DOHH2 (cell line): ENCODE measurements at regions not wholly inside any gene's neighbourhood (a gene's known extent, or its start where the extent isn't known, plus 50 kb on each side); places are given as distances from the start of the nearest gene placed in this dataset.

ENCODE experiments used
- H3F3A ChIP-seq: fragments of 200-600 bp; sonication (generic), shearing (Covaris generic); 2 replicates; pipeline ENCODE4 v1.6.0; 2016; ENCODE audit warnings: antibody characterized with exemption, mild to moderate bottlenecking; ENCODE audit not compliant: control insufficient read depth, insufficient read depth
- H3K27ac ChIP-seq: fragments of 200-600 bp; sonication (generic); 2 replicates; pipeline ENCODE4 v1.5.1; 2014; ENCODE audit warnings: low read depth, mild to moderate bottlenecking, low read length, moderate library complexity
- H3K27me3 ChIP-seq: fragments of 200-600 bp; sonication (generic); 2 replicates; pipeline ENCODE4 v1.6.1; 2014; ENCODE audit warnings: mild to moderate bottlenecking, low read length, mixed read lengths; ENCODE audit not compliant: control insufficient read depth
- H3K36me3 ChIP-seq: fragments of 200-600 bp; sonication (generic); 2 replicates; pipeline ENCODE4 v1.6.1; 2014; ENCODE audit warnings: mild to moderate bottlenecking, low read length, moderate library complexity, mixed read lengths; ENCODE audit not compliant: control insufficient read depth
- H3K4me1 ChIP-seq: fragments of 200-600 bp; sonication (generic); 2 replicates; pipeline ENCODE4 v1.6.1; 2014; ENCODE audit warnings: mild to moderate bottlenecking, low read length, mixed read lengths; ENCODE audit not compliant: control insufficient read depth
- H3K4me2 ChIP-seq: fragments of 200-600 bp; sonication (generic); 2 replicates; pipeline ENCODE4 v1.6.0; 2014; ENCODE audit warnings: mild to moderate bottlenecking, low read length, moderate library complexity
- H3K4me3 ChIP-seq: fragments of 200-600 bp; sonication (generic); 2 replicates; pipeline ENCODE4 v1.5.1; 2014; ENCODE audit warnings: mild to moderate bottlenecking, low read length, mixed read lengths
- H3K79me2 ChIP-seq: fragments of 200-600 bp; sonication (generic); 2 replicates; pipeline ENCODE4 v1.6.1; 2014; ENCODE audit warnings: mild to moderate bottlenecking, low read length, mixed read lengths; ENCODE audit not compliant: control insufficient read depth
- H3K9me2 ChIP-seq: fragments of 200-600 bp; sonication (generic); replicated peaks from 2 replicates; pipeline ENCODE4 v1.6.1; 2014; ENCODE audit warnings: mild to moderate bottlenecking, low read length, mixed read lengths; ENCODE audit not compliant: control insufficient read depth
- H3K9me3 ChIP-seq: fragments of 200-600 bp; sonication (generic); 2 replicates; pipeline ENCODE4 v1.6.1; 2014; ENCODE audit warnings: antibody characterized with exemption, low read length, mixed read lengths; ENCODE audit not compliant: control insufficient read depth, insufficient read depth
- H4K20me1 ChIP-seq: fragments of 200-600 bp; sonication (generic); 2 replicates; pipeline ENCODE4 v1.6.0; 2014; ENCODE audit warnings: low read depth, mild to moderate bottlenecking, antibody characterized with exemption, low read length, moderate library complexity; ENCODE audit not compliant: control insufficient read depth, insufficient read depth
- EZH2phosphoT487 ChIP-seq: fragments of 200-600 bp; sonication (generic); IDR thresholded peaks from 2 replicates; pipeline ENCODE4 v1.6.1; 2017; ENCODE audit warnings: borderline replicate concordance, mild to moderate bottlenecking, antibody characterized with exemption, low read length, moderate library complexity, mixed read lengths
- TF ChIP-seq, protein P1 (sequence below): fragments of 200-600 bp; sonication (generic); IDR thresholded peaks from one replicate; pipeline ENCODE4 v1.5.1; 2014; ENCODE audit warnings: antibody characterized with exemption, mild to moderate bottlenecking, low read depth, low read length; ENCODE audit not compliant: poor library complexity, severe bottlenecking

DNA sequence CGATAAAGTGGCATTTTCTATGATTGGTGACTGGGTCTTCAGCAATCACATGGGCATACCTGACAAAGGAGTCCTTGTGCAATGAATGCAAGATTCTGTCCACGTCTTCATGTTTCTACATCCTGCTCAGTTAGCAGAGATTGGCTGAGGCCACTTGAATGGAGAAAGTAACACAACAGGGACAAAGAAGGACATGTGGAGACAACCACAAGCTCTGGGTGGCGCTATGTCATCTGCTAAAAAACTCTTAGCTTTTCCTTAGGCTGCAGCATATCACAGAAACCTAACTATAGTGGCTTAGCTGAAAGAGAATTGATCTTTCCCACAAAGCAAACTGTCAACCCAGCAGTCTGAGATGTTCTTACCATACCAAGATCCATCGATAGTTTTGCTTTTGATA, 1109.7 kb downstream of the SOCS6 start:
- Histone ChIP-seq H3K27ac (no peak overlapping the region), H3K4me3 (no peak overlapping the region), H3K79me2 (no peaks in the 10 kb centered on the region), H3K4me1 (no peaks in the 10 kb centered on the region), H3K36me3 (no peaks in the 10 kb centered on the region), H4K20me1 (no peaks in the 10 kb centered on the region), H3K9me2 (no peaks in the 10 kb centered on the region), H3K4me2 (no peak overlapping the region), H3K9me3 (no peaks in the 10 kb centered on the region), H3F3A (no peaks in the 10 kb centered on the region), H3K27me3 (no peaks in the 10 kb centered on the region)
- TF ChIP-seq EZH2phosphoT487, result no peak
- TF ChIP-seq, protein P1, sequence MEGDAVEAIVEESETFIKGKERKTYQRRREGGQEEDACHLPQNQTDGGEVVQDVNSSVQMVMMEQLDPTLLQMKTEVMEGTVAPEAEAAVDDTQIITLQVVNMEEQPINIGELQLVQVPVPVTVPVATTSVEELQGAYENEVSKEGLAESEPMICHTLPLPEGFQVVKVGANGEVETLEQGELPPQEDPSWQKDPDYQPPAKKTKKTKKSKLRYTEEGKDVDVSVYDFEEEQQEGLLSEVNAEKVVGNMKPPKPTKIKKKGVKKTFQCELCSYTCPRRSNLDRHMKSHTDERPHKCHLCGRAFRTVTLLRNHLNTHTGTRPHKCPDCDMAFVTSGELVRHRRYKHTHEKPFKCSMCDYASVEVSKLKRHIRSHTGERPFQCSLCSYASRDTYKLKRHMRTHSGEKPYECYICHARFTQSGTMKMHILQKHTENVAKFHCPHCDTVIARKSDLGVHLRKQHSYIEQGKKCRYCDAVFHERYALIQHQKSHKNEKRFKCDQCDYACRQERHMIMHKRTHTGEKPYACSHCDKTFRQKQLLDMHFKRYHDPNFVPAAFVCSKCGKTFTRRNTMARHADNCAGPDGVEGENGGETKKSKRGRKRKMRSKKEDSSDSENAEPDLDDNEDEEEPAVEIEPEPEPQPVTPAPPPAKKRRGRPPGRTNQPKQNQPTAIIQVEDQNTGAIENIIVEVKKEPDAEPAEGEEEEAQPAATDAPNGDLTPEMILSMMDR, result no peak

DNA sequence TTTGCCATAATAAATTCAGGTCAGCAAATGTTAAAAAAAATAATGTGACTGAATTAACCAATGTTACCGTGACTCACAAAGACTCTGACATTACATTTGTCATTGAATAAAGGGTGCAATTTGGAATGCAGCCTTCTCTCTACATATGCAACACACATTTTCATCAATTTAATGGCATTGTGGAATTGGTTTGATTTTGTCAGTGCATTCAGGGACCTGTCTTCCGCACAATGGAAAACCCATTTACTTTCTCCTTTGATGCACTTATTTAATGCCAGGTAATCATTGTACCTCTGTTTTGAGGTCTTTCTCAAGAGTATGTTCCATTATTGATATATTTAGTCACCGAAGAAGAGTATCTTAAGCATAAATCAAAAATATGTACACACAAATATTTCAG, 1099.3 kb downstream of the SOCS6 start:
- Histone ChIP-seq H3K9me3 (no peaks in the 10 kb centered on the region), H3K4me2 (no peak overlapping the region), H3F3A (no peaks in the 10 kb centered on the region), H3K79me2 (no peaks in the 10 kb centered on the region), H3K36me3 (no peaks in the 10 kb centered on the region), H4K20me1 (no peaks in the 10 kb centered on the region), H3K4me3 (no peak overlapping the region), H3K27ac (no peak overlapping the region), H3K4me1 (no peaks in the 10 kb centered on the region), H3K27me3 (no peaks in the 10 kb centered on the region), H3K9me2 (no peaks in the 10 kb centered on the region)
- TF ChIP-seq, protein P1, result no peak

DNA sequence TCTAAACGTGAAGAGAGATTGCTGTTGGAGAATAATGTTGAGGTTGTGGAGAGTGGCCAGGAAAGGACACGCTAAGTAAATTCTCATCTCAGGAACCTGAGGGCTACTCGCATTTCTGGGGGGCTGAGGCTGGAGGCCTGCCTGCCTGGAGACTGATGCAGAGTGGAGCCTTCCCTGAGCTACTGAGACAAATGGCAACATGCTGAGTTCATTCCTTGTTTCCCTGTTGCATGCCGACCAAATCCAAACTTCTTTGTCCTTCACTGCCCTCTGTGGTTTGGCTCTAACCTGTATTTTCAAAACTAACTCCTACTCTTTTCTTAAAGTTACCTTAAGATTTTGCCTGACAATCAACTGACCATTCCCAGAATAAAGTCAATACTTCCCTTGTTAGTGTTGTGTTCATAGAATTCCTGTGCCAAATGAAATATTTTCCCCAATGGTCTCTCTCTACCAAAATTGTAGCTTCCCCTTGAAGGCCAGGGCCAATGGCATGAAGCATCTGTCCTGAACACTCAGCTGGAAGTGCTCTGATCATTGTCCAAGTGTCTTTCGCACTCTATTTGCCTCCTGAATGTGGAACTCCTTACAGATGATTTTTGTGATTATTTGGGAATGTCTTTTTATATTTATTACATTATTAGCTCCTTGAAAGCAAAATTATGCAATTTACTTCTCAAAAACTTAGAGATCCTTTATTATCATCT, 1085.6 kb downstream of the SOCS6 start:
- Histone ChIP-seq H3K79me2 (no peaks in the 10 kb centered on the region), H4K20me1 (no peaks in the 10 kb centered on the region), H3K27me3 (no peaks in the 10 kb centered on the region), H3F3A (no peaks in the 10 kb centered on the region), H3K9me2 (no peaks in the 10 kb centered on the region), H3K4me3 (no peak overlapping the region), H3K27ac (no peak overlapping the region), H3K36me3 (no peaks in the 10 kb centered on the region), H3K4me2 (no peak overlapping the region), H3K9me3 (no peaks in the 10 kb centered on the region), H3K4me1 (no peaks in the 10 kb centered on the region)
- TF ChIP-seq EZH2phosphoT487, result no peak
- TF ChIP-seq, protein P1, result no peak
